ENCODE measurements at regions not wholly inside any gene's neighbourhood (a gene's known extent, or its start where the extent isn't known, plus 50 kb on each side); places are given as distances from the start of the nearest gene placed in this dataset.
A peak's percentile ranks its signal among the peaks of the same experiment; 100 is the strongest.

DNA sequence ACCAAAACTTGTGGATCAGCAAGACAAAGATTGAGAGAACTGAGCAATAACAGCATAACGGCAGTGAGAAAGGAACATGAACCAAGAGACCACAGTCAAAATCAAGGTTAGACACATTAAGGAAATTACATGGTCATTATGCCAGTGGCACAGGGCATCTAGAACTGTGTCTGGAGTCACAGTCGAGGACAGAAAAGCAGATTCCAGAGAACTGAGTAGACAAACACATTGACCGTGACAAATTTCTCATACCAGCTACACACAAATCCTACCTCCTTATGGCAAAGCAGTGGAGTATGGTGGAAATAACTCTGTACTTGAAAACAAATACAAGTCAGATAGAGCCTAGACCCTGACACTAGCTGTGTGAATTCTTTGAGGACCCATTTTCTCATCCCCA is 367.3 kb downstream of the DUSP6 start:
- no peak for DNase-seq

DNA sequence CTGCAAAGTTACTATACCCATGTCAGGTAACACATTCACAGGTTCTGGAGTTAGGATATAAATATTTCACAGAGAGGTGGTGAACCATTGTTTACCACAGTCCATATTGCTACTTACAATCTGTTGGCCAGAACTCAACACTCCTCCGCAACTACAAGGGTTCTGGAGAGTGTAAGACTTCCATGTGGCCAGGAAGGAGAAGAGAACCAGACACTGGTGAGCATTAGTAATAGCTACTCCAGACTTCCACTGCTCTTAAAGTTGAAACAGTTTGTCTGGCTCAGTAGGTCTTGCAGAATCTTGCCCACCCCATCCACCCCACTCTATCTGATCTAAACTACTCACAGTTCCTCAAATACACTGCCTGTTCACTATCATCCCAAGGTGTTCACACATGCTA is 369.6 kb downstream of the DUSP6 start:
- DNase-seq = no peak

GRCh38 chr12:88977115-88977514 is 375.2 kb downstream of the DUSP6 start:
- DNase-seq = no peak

- DNase-seq = no peak
These were observed 378.3 kb downstream of the DUSP6 start for GRCh38 chr12:88973998-88974397.

DNA sequence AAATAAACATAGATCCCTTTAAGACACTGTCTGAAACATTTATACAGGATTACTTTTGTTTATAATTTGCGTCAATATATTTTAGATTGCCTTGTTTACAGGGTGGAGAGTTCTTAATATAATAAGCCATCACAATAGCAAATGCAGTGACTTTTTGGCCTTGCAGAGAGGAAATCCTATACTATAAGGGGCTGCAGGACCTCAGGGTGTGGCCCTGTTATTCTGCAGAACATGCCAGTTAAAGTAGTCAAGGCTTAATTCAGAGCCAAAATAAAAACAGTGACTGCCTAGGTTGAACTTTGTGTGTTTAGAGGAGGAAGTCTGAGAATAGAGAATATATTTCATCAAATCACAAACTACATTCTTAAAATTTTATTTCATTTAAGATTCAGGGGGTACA is 381.6 kb downstream of the DUSP6 start:
- DNase-seq = no peak

GRCh38 chr12:88969127-88969526 is 383.2 kb downstream of the DUSP6 start:
- DNase-seq = no peak

- DNase-seq = no peak
These were observed 380.1 kb upstream of the KITLG start for GRCh38 chr12:88960213-88960878.

- DNase-seq = no peak
These were observed 378.7 kb upstream of the KITLG start for GRCh38 chr12:88958946-88959345.

DNA sequence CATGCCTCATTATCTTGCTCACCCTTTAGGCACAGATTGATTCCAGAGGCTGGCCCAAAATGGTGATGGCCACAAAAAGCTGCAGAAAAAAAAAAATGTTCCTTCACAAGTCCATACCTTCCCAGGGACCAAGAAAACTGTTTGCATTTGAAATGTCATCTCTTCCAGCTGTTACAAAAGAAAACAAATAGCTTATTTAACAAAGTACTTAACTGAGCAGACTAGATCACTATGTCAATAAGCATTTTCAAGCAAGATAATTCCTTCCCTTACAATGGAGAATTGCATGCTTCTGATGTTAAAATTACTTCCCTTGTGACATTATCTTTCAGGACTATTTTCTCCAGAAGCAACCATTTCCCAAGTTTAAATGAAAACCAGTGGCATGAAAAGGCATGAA is 377.9 kb upstream of the KITLG start:
- DNase-seq = no peak

GRCh38 chr12:88957358-88957757 is 377.1 kb upstream of the KITLG start:
- DNase-seq = no peak

- no peak for DNase-seq
These were observed 375.3 kb upstream of the KITLG start for GRCh38 chr12:88955531-88955930.

DNA sequence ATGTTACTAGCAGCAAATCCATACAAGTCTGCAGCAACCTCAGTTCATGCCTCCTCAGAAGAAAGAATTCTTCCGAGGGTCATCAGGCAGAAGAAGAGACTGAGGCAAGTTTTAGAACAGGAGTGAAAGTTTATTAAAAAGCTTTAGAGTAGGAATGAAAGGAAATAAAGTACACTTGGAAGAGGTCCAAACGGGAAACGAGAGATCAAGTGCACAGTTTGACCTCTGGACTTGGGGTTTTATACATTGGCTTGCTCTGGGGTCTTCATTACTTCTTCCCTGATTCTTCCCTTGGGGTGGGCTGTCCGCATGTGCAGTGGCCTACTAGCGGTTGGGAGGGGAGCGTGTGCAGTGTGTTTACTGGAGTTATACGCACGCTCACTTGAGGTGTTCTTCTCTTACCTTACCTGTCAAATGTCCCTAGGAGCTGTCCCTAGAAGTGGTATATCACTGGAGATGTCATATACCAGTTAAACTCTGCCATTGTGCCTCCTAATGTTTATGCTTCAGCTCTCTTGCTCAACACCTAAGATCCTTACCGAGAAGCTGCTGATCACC is 372.8 kb upstream of the KITLG start:
- no peak for DNase-seq

GRCh38 chr12:88952562-88952942 is 372.3 kb upstream of the KITLG start:
- no peak for DNase-seq

DNA sequence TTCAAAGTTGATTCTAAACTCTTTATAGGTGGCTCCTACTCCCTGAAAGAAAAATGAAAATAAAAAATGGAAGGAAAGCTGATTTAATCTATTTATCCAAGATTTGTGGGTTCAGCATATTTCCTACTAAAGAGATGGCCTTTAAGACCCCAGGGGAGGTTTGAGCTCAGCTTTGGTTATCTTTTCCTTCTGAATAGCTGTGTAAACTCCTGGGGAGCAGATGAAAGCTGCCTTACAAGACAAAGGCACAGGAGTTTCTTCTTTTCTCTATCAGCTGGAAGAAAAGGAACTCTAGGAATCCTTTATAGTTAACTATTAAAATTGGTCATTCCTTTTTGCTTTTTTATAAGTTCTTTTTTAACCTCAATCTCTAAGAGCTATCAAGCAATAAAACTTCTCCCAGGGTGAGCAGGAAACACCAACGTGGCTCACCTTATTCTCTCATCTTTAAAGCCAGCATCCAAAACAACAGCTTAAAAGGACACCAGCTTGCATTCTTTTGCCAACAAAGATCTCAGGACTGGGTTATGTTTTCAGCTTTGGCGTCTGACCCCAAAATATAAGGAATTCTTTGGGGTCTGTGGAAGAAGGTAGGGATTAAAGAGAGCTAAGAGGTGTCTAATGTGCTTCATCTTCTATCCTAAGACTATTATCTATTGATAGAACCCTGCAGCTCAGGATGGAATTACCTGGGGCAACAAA is 371.7 kb upstream of the KITLG start:
- DNase-seq = no peak

DNA sequence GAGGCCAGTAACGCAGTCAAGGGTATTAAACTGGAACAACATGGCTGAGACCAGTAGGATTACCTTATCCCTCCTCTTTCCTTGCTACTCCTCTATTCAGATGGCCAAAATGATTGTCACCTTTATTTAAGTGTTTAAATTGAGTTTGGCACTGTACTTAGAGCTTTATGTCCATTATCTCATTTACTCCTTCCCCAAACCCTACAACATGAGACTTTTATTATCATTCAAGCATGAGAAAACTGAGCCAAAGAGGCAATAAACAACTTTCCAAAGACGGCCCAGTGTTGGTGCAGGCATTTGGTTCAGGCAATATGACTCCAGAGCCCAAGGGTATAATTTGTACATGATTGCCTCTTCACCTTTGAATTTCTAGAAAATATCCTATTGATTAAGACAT is 370.9 kb upstream of the KITLG start:
- no peak for DNase-seq

DNA sequence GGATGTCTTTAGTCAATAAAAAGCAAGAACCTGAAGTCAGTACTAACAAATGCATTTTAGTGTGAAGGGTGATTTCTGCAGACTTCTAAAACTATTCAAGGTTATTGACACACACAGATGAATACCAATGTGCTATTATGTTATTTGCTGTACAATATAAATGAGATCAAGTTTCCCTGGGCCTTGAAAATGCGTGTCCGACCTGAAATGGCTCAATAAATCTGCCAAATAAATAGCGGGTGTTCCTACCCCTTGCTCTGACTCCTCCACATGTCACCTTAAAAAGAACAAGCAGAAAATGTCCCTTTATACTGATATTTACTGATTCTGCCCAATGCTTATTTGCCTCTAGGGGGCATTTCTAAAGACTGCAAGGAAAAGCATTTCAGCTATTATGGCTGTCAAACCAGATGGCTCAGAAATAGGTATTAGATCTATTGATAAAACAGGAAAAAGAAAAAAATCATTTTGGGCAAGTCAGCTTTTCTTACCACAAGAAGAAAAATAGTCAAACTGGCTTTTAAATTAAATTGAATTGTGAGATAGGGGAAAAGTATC is 367.3 kb upstream of the KITLG start:
- no peak for DNase-seq

GRCh38 chr12:88946372-88946997 is 366.2 kb upstream of the KITLG start:
- no peak for DNase-seq

GRCh38 chr12:88945051-88945732 is 364.9 kb upstream of the KITLG start:
- DNase-seq = no peak

- DNase-seq = no peak
These were observed 364.1 kb upstream of the KITLG start for GRCh38 chr12:88944397-88944796.

DNA sequence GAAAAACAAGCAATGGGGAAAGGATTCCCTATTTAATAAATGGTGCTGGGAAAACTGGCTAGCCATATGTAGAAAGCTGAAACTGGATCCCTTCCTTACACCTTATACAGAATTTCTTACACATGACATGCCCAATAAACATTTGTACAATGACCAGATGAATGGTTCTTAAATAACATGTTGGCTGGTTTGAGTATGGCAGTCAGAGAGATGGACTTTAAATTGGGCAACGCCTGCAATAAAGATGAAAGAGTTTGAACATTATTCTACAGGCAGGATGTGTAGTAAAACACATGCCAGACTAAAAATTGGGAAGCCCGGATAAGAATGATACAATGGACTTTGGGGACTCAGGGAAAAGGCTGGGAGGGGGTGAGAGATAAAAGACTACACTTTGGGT is 360.6 kb upstream of the KITLG start:
- no peak for DNase-seq

GRCh38 chr12:88935856-88936255 is 355.6 kb upstream of the KITLG start:
- peak; percentile 37 for DNase-seq

DNA sequence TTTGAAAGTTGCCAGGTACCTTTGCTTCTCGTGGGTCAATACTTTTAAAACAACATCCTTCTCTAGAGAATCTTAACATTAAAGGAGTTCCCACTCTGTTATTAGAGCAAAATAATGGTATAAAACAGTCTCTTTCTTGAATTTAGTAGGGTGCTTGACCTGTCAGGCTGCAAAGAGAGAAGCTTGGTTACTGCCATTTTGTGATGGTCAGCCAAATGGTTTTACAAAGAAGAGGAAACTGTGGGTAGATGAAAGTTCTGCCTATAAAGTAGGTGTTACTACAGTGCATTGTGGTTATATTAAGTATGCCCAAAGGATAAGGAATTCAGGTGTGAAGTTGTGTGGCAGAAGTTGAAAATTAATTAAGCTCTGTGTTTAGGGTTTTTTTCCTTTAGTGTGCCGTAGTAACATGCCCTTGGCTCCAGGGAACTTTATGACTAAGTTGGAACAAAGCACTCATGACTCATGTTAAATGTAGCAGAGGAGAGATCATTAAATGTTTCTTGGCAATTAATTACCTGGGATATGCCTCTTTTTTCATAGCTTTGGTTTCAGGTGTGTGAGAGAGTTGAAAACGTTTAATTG is 354.0 kb upstream of the KITLG start:
- DNase-seq = no peak

DNA sequence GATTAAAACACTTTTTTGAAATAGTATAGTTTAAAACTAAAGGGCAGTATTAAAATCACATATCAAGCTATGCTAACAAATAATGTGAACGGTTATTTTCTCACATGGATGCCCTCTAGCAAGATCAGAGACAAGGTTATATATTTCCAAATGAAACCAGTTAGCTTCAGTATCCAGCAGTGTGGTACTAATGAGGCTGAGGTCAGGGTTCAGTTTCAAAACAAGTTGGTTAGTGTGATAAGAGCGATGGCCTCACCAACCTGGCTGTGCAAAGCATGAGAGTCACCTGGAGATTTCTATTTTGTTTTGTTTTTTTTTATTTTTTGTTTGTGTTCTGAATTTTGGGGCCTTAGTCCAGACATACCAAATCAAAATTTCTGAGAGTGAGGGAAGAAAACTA is 352.2 kb upstream of the KITLG start:
- DNase-seq = no peak
